Esophagus muscularis mucosa (tissue), 4 donors: ENCODE measurements at regions not wholly inside any gene's neighbourhood (a gene's known extent, or its start where the extent isn't known, plus 50 kb on each side); places are given as distances from the start of the nearest gene placed in this dataset.

Source experiments
- DNase-seq: peaks from one replicate; pipeline ENCODE4 v3.0.0-alpha.2; 2017; ENCODE audit errors: extremely low spot score
- H3K27ac ChIP-seq, 4 donors: fragments of 200-600 bp; sonication (generic); replicated peaks in 1 of 4; 1 replicate in 3 of 4; 2 replicates in 1 of 4; pipeline ENCODE4 v1.5.1; 2016 to 2019; ENCODE audit warnings: mild to moderate bottlenecking in 1 of 4
- H3K27me3 ChIP-seq, 4 donors: fragments of 200-600 bp; sonication (generic); one replicate each; pipeline versions ENCODE4 v1.5.1 to v1.6.0; 2016 to 2019
- H3K36me3 ChIP-seq, 4 donors: fragments of 200-600 bp; sonication (generic); one replicate each; pipeline ENCODE4 v1.5.1; 2016 to 2019
- H3K4me1 ChIP-seq, 4 donors: fragments of 200-600 bp; sonication (generic); one replicate each; pipeline ENCODE4 v1.5.1; 2016 to 2019
- H3K4me3 ChIP-seq, 4 donors: fragments of 200-600 bp; sonication (generic); 1 replicate in 2 of 4; 2 replicates in 2 of 4; pipeline ENCODE4 v1.5.1; 2016 to 2019; ENCODE audit warnings: mild to moderate bottlenecking in 4 of 4, moderate library complexity in 1 of 4
- H3K9me3 ChIP-seq, 4 donors: fragments of 200-600 bp; sonication (generic); 1 replicate in 3 of 4; 2 replicates in 1 of 4; pipeline ENCODE4 v1.5.1; 2016 to 2019
- EP300 ChIP-seq: sonication (generic); formaldehyde crosslinking; IDR thresholded peaks from one replicate; pipeline ENCODE4 v1.6.1; 2017; ENCODE audit warnings: antibody characterized with exemption
- POLR2A ChIP-seq: fragments of 450-650 bp; IDR thresholded peaks from one replicate; pipeline ENCODE4 v1.6.1; 2017; ENCODE audit warnings: antibody characterized with exemption, moderate library complexity, mild to moderate bottlenecking, low read depth
- POLR2AphosphoS5 ChIP-seq, 2 donors: sonication (generic); formaldehyde crosslinking; IDR thresholded peaks; one replicate each; pipeline ENCODE4 v1.6.1; 2017; ENCODE audit warnings: antibody characterized with exemption in 2 of 2
- WGBS: methylation state at CpG from one replicate; pipeline ENCODE4 v1.1.5; 2018; 5-methylcytosine and 5-hydroxymethylcytosine counted together
- intact Hi-C: fragments of 100-400 bp; cut with DNase I; formaldehyde crosslinking; loops from one replicate; pipeline ENCODE4 v1.15.1; 2023
- TF ChIP-seq, protein P1 (sequence below), 3 experiments: fragments of 200-600 bp in 2 of 3; fragments of 450-650 bp in 1 of 3; sonication (generic) in 2 of 3; IDR thresholded peaks; one replicate each; pipeline ENCODE4 v1.5.1; 2017 to 2019; ENCODE audit warnings: antibody characterized with exemption in 3 of 3, mild to moderate bottlenecking in 2 of 3, moderate library complexity in 1 of 3

DNA sequence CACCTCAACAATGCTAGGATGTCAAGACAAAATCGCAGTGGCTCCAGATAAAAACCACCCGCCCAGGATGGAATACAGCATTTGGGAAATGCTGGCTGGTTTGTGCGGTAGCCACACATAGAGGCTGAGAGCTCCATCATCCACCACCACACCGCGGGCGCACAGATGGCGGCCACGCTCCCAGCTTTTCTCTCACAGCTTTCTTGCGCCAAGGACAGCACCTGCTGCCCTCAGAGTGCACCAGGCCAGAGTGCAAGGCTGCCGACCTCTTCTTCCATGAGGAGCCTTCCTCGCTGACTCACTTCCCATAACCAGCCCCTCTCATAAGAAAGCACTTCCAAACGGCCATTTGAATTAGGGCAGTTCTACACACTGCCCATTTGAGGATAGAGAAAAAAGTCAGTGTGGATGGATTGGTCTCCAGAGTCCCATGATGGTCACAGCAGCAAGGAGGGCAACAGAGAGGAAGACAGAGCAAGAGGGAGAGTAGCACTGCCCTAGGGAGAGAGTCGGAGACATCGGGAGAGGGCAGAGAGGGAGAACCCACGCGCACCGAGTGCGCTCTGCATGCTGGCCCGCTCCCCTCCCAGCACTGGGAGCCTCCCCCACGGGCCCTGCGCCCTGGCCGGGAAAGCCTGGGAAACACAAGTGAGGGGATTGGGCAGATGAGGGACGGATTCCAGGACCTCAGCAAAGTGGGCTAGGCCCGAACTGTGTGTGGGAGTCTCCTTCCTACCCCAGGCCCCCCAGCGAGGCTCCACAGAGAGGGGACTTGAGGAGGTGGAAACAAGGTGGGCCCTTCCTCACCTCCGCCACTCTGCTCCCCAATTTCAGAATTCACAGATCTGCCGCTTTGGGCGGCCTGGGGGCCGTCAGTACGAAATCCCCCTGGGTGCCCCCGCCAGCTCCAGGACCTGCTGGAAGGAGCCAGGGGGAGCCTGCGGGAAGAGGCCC lies 156.9 kb downstream of the USP12 start:
- WGBS = 90% methylated on average over 32 of the region's 32 CpGs
- TF ChIP-seq EP300 (no peak), POLR2A (no peak)
- TF ChIP-seq, protein P1, sequence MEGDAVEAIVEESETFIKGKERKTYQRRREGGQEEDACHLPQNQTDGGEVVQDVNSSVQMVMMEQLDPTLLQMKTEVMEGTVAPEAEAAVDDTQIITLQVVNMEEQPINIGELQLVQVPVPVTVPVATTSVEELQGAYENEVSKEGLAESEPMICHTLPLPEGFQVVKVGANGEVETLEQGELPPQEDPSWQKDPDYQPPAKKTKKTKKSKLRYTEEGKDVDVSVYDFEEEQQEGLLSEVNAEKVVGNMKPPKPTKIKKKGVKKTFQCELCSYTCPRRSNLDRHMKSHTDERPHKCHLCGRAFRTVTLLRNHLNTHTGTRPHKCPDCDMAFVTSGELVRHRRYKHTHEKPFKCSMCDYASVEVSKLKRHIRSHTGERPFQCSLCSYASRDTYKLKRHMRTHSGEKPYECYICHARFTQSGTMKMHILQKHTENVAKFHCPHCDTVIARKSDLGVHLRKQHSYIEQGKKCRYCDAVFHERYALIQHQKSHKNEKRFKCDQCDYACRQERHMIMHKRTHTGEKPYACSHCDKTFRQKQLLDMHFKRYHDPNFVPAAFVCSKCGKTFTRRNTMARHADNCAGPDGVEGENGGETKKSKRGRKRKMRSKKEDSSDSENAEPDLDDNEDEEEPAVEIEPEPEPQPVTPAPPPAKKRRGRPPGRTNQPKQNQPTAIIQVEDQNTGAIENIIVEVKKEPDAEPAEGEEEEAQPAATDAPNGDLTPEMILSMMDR (IDR thresholded peaks at IDR 0.05) = no peak
- Histone ChIP-seq H3K9me3 (no peaks in the 10 kb centered on the region), H3K27ac (peak overlapping the region in 2 of 4 donors; percentile 72 to 83), H3K36me3 (no peaks in the 10 kb centered on the region), H3K4me1 (peaks cover 0 to 39% (median 31%) of the 10 kb centered on the region in 4 donors), H3K4me3 (no peak overlapping the region), H3K27me3 (no peaks in the 10 kb centered on the region)
- DNase-seq = no peak
- intact Hi-C loops = no loop called here

DNA sequence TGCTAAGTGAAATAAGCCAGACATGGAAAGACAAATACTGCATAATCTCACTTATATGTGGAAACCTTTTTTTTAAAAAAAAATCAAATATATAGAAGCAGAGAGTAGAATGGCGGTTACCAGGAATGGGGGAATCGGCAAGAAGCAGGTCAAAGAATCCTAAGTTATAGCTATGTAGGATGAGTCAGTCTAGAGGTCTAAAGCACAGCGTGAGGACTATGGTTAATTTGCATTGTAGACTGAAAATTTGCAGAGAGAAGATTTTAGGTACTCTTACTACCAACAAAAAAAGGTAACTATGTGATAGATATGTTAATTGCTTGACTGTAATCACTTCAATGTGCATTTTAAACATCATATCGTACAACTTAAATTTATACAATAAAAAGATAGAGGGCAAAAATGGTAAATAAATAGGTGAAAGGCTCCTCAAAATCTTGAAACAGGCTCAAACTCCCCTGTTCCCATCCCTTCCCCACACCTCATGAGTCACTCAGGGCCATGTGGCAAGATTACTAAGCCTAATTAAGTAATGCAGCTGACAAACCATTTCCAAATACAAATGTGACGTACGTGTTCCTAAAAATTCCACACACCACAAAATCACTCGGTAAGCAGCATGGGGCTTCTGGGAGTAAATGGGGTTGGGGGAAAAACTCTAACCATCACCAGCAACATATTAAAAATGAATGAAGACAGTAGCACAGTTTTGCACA lies 159.0 kb downstream of the USP12 start:
- Histone ChIP-seq H3K4me1 (peaks cover 0 to 24% (median 19%) of the 10 kb centered on the region in 4 donors), H3K4me3 (no peak overlapping the region), H3K9me3 (no peaks in the 10 kb centered on the region), H3K27ac (peak overlapping the region; percentile 59 to 83 (median 67)), H3K36me3 (no peaks in the 10 kb centered on the region), H3K27me3 (no peaks in the 10 kb centered on the region)
- WGBS = 65% methylated on average over 7 of the region's 7 CpGs
- DNase-seq = no peak
- peak; percentile 43 to 71 for TF ChIP-seq POLR2AphosphoS5 (IDR thresholded peaks at IDR 0.05)
- TF ChIP-seq, protein P1 (IDR thresholded peaks at IDR 0.05) = no peak
- intact Hi-C loops = no loop called here

- TF ChIP-seq POLR2AphosphoS5 (IDR thresholded peaks at IDR 0.05) (no peak), EP300 (no peak), POLR2A (no peak)
- TF ChIP-seq, protein P1 (IDR thresholded peaks at IDR 0.05) = no peak
- WGBS = 76% methylated on average over 5 of the region's 5 CpGs
- no peak for DNase-seq
- peak overlapping the region in 3 of 4 donors; percentile 11 to 83 (median 72) for H3K27ac ChIP-seq
- intact Hi-C loops = no loop called here
- H3K4me1 ChIP-seq = peaks cover 8 to 34% (median 29%) of the 10 kb centered on the region in 4 donors
- H3K9me3 ChIP-seq = no peaks in the 10 kb centered on the region
- H3K36me3 ChIP-seq = no peaks in the 10 kb centered on the region
- no peak overlapping the region for H3K4me3 ChIP-seq
- H3K27me3 ChIP-seq = no peaks in the 10 kb centered on the region
Observed at GRCh38 chr13:27011661-27012060, 159.9 kb downstream of the USP12 start.

GRCh38 chr13:27008733-27009132 lies 162.9 kb downstream of the USP12 start:
- H3K4me3 ChIP-seq = no peak overlapping the region
- WGBS = 47% methylated on average over 3 of the region's 3 CpGs
- intact Hi-C loops = no loop called here
- peaks cover 22 to 50% (median 38%) of the 10 kb centered on the region in 4 donors for H3K4me1 ChIP-seq
- no peaks in the 10 kb centered on the region for H3K27me3 ChIP-seq
- no peaks in the 10 kb centered on the region for H3K9me3 ChIP-seq
- H3K36me3 ChIP-seq = no peaks in the 10 kb centered on the region
- no peak for TF ChIP-seq POLR2AphosphoS5 (IDR thresholded peaks at IDR 0.05)
- no peak for TF ChIP-seq EP300
- TF ChIP-seq, protein P1 (IDR thresholded peaks at IDR 0.05) = no peak
- TF ChIP-seq POLR2A = no peak
- no peak for DNase-seq
- H3K27ac ChIP-seq = no peak overlapping the region
